Uterus (tissue), 2 donors: ENCODE measurements at regions not wholly inside any gene's neighbourhood (a gene's known extent, or its start where the extent isn't known, plus 50 kb on each side); places are given as distances from the start of the nearest gene placed in this dataset.

Experiments
- POLR2A ChIP-seq, 2 donors: fragments of 450-650 bp; IDR thresholded peaks; one replicate each; pipeline ENCODE4 v1.6.1; 2016; ENCODE audit warnings: antibody characterized with exemption in 2 of 2, mild to moderate bottlenecking in 1 of 2, moderate library complexity in 1 of 2
- TF ChIP-seq, protein P1 (sequence below), 4 experiments: fragments of 200-600 bp in 2 of 4; fragments of 450-650 bp in 2 of 4; sonication (generic) in 2 of 4; IDR thresholded peaks; one replicate each; pipeline ENCODE4 v1.5.1; 2016 to 2019; ENCODE audit warnings: antibody characterized with exemption in 4 of 4, mild to moderate bottlenecking in 2 of 4, moderate library complexity in 1 of 4

DNA sequence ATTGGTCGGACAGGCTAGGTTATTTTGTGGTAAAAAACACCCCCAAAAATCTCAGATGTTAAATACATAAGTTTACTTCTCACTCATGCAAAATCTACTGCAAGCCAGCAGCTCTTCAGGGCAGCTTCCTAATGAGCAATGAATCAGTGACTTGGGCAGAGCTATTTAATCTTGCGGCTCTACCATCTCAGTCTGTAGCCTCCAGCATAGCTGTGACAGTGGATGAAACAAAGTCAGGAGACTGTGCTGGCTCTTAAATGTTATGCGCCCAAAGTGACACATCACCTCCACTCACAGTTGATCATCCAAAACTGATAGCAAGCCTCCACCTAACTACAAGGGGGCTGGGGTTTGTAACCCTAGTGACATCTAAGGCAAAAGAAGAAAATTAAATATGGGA is 571.9 kb downstream of the METTL4 start:
- TF ChIP-seq, protein P1, sequence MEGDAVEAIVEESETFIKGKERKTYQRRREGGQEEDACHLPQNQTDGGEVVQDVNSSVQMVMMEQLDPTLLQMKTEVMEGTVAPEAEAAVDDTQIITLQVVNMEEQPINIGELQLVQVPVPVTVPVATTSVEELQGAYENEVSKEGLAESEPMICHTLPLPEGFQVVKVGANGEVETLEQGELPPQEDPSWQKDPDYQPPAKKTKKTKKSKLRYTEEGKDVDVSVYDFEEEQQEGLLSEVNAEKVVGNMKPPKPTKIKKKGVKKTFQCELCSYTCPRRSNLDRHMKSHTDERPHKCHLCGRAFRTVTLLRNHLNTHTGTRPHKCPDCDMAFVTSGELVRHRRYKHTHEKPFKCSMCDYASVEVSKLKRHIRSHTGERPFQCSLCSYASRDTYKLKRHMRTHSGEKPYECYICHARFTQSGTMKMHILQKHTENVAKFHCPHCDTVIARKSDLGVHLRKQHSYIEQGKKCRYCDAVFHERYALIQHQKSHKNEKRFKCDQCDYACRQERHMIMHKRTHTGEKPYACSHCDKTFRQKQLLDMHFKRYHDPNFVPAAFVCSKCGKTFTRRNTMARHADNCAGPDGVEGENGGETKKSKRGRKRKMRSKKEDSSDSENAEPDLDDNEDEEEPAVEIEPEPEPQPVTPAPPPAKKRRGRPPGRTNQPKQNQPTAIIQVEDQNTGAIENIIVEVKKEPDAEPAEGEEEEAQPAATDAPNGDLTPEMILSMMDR (IDR thresholded peaks at IDR 0.05) = no peak
- TF ChIP-seq POLR2A (IDR thresholded peaks at IDR 0.05) = no peak
